PC-3 (cell line): ENCODE measurements at regions not wholly inside any gene's neighbourhood (a gene's known extent, or its start where the extent isn't known, plus 50 kb on each side); places are given as distances from the start of the nearest gene placed in this dataset.

ENCODE experiments used
- EZH2 ChIP-seq: fragments of 300-600 bp; sonication (generic); IDR thresholded peaks from one replicate; pipeline ENCODE4 v1.6.1; 2017; ENCODE audit warnings: antibody characterized with exemption, mild to moderate bottlenecking, low read length; ENCODE audit not compliant: unreplicated experiment
- EZH2phosphoT487 ChIP-seq: fragments of 300-600 bp; sonication (generic); IDR thresholded peaks from 2 replicates; pipeline ENCODE4 v1.6.1; 2018; ENCODE audit warnings: mild to moderate bottlenecking, antibody characterized with exemption, low read length, borderline replicate concordance
- TF ChIP-seq, protein P1 (sequence below): fragments of 300-600 bp; sonication (generic); conservative IDR thresholded peaks from 2 replicates; pipeline ENCODE4 v1.5.1; 2017; ENCODE audit warnings: antibody characterized with exemption, low read depth, mild to moderate bottlenecking, low read length

DNA sequence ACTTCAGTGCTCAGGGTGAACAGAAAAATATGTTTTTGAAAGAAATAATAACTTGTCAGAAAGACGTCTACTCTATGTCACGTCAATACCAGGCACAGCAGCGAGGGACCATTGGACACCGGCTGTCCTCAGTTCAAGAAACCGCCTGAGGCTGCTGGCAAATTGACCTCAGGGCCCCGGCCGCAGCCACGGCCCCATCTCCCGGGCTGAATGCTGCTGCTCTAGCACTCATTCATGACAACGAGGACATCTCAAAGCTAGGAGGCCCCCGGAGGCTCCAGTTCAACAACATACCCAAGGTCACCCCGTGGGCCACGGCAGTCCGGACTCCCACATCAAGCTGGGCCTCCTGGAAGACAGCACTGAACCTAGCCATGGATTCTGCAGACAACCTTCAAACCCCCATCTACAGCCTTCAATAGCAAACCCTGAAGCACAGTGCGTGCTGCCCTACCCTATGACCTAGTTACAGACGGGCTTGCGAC is 204.0 kb upstream of the NSMCE3 start:
- TF ChIP-seq, protein P1, sequence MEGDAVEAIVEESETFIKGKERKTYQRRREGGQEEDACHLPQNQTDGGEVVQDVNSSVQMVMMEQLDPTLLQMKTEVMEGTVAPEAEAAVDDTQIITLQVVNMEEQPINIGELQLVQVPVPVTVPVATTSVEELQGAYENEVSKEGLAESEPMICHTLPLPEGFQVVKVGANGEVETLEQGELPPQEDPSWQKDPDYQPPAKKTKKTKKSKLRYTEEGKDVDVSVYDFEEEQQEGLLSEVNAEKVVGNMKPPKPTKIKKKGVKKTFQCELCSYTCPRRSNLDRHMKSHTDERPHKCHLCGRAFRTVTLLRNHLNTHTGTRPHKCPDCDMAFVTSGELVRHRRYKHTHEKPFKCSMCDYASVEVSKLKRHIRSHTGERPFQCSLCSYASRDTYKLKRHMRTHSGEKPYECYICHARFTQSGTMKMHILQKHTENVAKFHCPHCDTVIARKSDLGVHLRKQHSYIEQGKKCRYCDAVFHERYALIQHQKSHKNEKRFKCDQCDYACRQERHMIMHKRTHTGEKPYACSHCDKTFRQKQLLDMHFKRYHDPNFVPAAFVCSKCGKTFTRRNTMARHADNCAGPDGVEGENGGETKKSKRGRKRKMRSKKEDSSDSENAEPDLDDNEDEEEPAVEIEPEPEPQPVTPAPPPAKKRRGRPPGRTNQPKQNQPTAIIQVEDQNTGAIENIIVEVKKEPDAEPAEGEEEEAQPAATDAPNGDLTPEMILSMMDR, result no peak
- no peak for TF ChIP-seq EZH2
- TF ChIP-seq EZH2phosphoT487, result no peak
